ENCODE measurements at regions not wholly inside any gene's neighbourhood (a gene's known extent, or its start where the extent isn't known, plus 50 kb on each side); places are given as distances from the start of the nearest gene placed in this dataset.
A peak's percentile ranks its signal among the peaks of the same experiment; 100 is the strongest.

GRCh38 chr10:33126742-33127141, 168.7 kb upstream of the ITGB1 start:
- DNase-seq (ENCODE audit: low read depth in 3 of 3, low spot score in 2 of 3), result no peak

- DNase-seq (ENCODE audit: low read depth in 3 of 3, low spot score in 2 of 3), result no peak
Measured at GRCh38 chr10:33125522-33126517, 167.8 kb upstream of the ITGB1 start.

- no peak for DNase-seq (ENCODE audit: low read depth in 3 of 3, low spot score in 2 of 3)
Measured at GRCh38 chr10:33125111-33125510, 167.1 kb upstream of the ITGB1 start.

- no peak for DNase-seq (ENCODE audit: low read depth in 3 of 3, low spot score in 2 of 3)
Measured at GRCh38 chr10:33123680-33124079, 165.7 kb upstream of the ITGB1 start.

- no peak for DNase-seq (ENCODE audit: low read depth in 3 of 3, low spot score in 2 of 3)
Measured at GRCh38 chr10:33122014-33122809, 164.2 kb upstream of the ITGB1 start.

GRCh38 chr10:33120700-33121099, 162.7 kb upstream of the ITGB1 start:
- DNase-seq (ENCODE audit: low read depth in 3 of 3, low spot score in 2 of 3), result no peak

- no peak for DNase-seq (ENCODE audit: low read depth in 3 of 3, low spot score in 2 of 3)
Measured at GRCh38 chr10:33120275-33120674, 162.2 kb upstream of the ITGB1 start.

- DNase-seq (ENCODE audit: low read depth in 3 of 3, low spot score in 2 of 3), result no peak
Measured at GRCh38 chr10:33117816-33118215, 159.8 kb upstream of the ITGB1 start.

GRCh38 chr10:33117230-33117629, 159.2 kb upstream of the ITGB1 start:
- DNase-seq (ENCODE audit: low read depth in 3 of 3, low spot score in 2 of 3), result no peak

- peak in 1 of 3 donors; percentile 49 for DNase-seq (ENCODE audit: low read depth in 3 of 3, low spot score in 2 of 3)
Measured at GRCh38 chr10:33115738-33116719, 158.0 kb upstream of the ITGB1 start.

GRCh38 chr10:33114451-33114952, 156.5 kb upstream of the ITGB1 start:
- no peak for DNase-seq (ENCODE audit: low read depth in 3 of 3, low spot score in 2 of 3)

GRCh38 chr10:33113466-33113865, 155.4 kb upstream of the ITGB1 start:
- DNase-seq (ENCODE audit: low read depth in 3 of 3, low spot score in 2 of 3), result no peak

- no peak for DNase-seq (ENCODE audit: low read depth in 3 of 3, low spot score in 2 of 3)
Measured at GRCh38 chr10:33112831-33113455, 154.9 kb upstream of the ITGB1 start.

GRCh38 chr10:33111488-33112051, 153.5 kb upstream of the ITGB1 start:
- DNase-seq (ENCODE audit: low read depth in 3 of 3, low spot score in 2 of 3), result no peak

GRCh38 chr10:33109788-33110469, 151.9 kb upstream of the ITGB1 start:
- no peak for DNase-seq (ENCODE audit: low read depth in 3 of 3, low spot score in 2 of 3)

GRCh38 chr10:33109384-33109783, 151.4 kb upstream of the ITGB1 start:
- no peak for DNase-seq (ENCODE audit: low read depth in 3 of 3, low spot score in 2 of 3)

GRCh38 chr10:33107953-33108352, 149.9 kb upstream of the ITGB1 start:
- no peak for DNase-seq (ENCODE audit: low read depth in 3 of 3, low spot score in 2 of 3)

- no peak for DNase-seq (ENCODE audit: low read depth in 3 of 3, low spot score in 2 of 3)
Measured at GRCh38 chr10:33106767-33107166, 148.7 kb upstream of the ITGB1 start.

GRCh38 chr10:33103863-33104379, 145.9 kb upstream of the ITGB1 start:
- DNase-seq (ENCODE audit: low read depth in 3 of 3, low spot score in 2 of 3), result no peak
